ENCODE measurements at regions not wholly inside any gene's neighbourhood (a gene's known extent, or its start where the extent isn't known, plus 50 kb on each side); places are given as distances from the start of the nearest gene placed in this dataset.

DNA sequence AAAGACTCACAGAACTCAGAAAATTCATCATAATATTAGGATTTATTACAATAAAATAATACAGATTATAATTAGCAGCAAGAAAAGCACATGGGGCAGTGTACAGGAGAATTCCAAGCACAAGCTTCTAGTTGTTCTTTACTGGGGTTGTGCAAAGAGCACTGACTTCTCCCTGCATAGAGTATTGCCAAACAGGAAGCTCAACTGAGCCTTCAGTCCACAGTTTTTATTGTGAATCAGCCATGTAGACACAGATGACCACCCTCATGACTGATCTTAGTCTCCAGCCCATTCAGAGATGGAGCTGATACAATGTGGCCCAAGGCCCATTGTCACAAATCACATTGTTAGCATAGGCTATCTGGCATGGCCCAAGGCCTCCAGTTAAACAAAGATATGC is 798.9 kb downstream of the KCNA4 start:
- H3K27ac ChIP-seq (ENCODE audit: low read depth, low read length) = no peak overlapping the region
- TF ChIP-seq EZH2phosphoT487 (IDR thresholded peaks at IDR 0.05; ENCODE audit: borderline replicate concordance, low read length) (no peak), CTCF (IDR thresholded peaks at IDR 0.05; ENCODE audit: low read depth, low read length, poor library complexity, severe bottlenecking) (no peak)
- no peaks in the 10 kb centered on the region for H3K79me2 ChIP-seq (ENCODE audit: control insufficient read depth, low read length)
- no peak overlapping the region for H3K4me3 ChIP-seq (ENCODE audit: low read length)
- H3K27me3 ChIP-seq (ENCODE audit: control insufficient read depth, low read length) = no peaks in the 10 kb centered on the region
- no peaks in the 10 kb centered on the region for H3K9me3 ChIP-seq (ENCODE audit: control insufficient read depth, insufficient read depth, low read length)
- H3K9me2 ChIP-seq (replicated peaks; ENCODE audit: control insufficient read depth, low read length) = no peaks in the 10 kb centered on the region
- no peaks in the 10 kb centered on the region for H4K20me1 ChIP-seq (ENCODE audit: control insufficient read depth, insufficient read depth, low read depth, low read length)
- H3F3A ChIP-seq (ENCODE audit: control insufficient read depth, insufficient read depth) = no peaks in the 10 kb centered on the region
- no peaks in the 10 kb centered on the region for H3K36me3 ChIP-seq (ENCODE audit: control insufficient read depth, low read length)
- H3K4me2 ChIP-seq (ENCODE audit: low read length) = no peak overlapping the region
- no peaks in the 10 kb centered on the region for H3K4me1 ChIP-seq (ENCODE audit: control insufficient read depth, low read length)

DNA sequence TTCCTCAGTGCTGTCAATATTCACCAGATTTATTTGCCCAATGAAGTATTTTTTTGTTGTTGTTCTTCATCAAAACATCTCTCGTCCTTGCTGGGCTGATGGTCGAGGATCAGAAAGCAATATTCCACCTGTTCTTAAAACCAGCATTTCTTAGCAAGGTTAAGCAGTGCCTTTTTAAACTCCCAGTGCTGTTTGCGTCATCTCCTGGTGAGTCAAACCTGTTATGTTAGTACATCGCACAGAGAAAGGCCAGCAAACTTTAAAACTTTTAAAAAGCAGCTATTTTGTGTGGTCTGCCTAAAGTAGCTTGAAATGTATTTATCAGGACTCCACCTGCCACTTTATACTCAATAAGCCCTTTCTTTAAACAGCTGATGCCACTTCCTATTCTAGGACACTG is 802.0 kb downstream of the KCNA4 start:
- H3K27me3 ChIP-seq (ENCODE audit: control insufficient read depth, low read length) = no peaks in the 10 kb centered on the region
- H4K20me1 ChIP-seq (ENCODE audit: control insufficient read depth, insufficient read depth, low read depth, low read length) = no peaks in the 10 kb centered on the region
- no peaks in the 10 kb centered on the region for H3K79me2 ChIP-seq (ENCODE audit: control insufficient read depth, low read length)
- TF ChIP-seq EZH2phosphoT487 (IDR thresholded peaks at IDR 0.05; ENCODE audit: borderline replicate concordance, low read length) (no peak), CTCF (IDR thresholded peaks at IDR 0.05; ENCODE audit: low read depth, low read length, poor library complexity, severe bottlenecking) (no peak)
- H3K27ac ChIP-seq (ENCODE audit: low read depth, low read length) = no peak overlapping the region
- no peak overlapping the region for H3K4me3 ChIP-seq (ENCODE audit: low read length)
- H3F3A ChIP-seq (ENCODE audit: control insufficient read depth, insufficient read depth) = no peaks in the 10 kb centered on the region
- no peaks in the 10 kb centered on the region for H3K4me1 ChIP-seq (ENCODE audit: control insufficient read depth, low read length)
- no peaks in the 10 kb centered on the region for H3K9me2 ChIP-seq (replicated peaks; ENCODE audit: control insufficient read depth, low read length)
- no peak overlapping the region for H3K4me2 ChIP-seq (ENCODE audit: low read length)
- H3K9me3 ChIP-seq (ENCODE audit: control insufficient read depth, insufficient read depth, low read length) = no peaks in the 10 kb centered on the region
- no peaks in the 10 kb centered on the region for H3K36me3 ChIP-seq (ENCODE audit: control insufficient read depth, low read length)

GRCh38 chr11:29211202-29211601 is 805.6 kb downstream of the KCNA4 start:
- H3K4me3 ChIP-seq (ENCODE audit: low read length) = no peak overlapping the region
- no peak overlapping the region for H3K27ac ChIP-seq (ENCODE audit: low read depth, low read length)
- no peaks in the 10 kb centered on the region for H3F3A ChIP-seq (ENCODE audit: control insufficient read depth, insufficient read depth)
- no peaks in the 10 kb centered on the region for H3K9me2 ChIP-seq (replicated peaks; ENCODE audit: control insufficient read depth, low read length)
- H3K9me3 ChIP-seq (ENCODE audit: control insufficient read depth, insufficient read depth, low read length) = no peaks in the 10 kb centered on the region
- no peaks in the 10 kb centered on the region for H3K4me1 ChIP-seq (ENCODE audit: control insufficient read depth, low read length)
- no peak overlapping the region for H3K4me2 ChIP-seq (ENCODE audit: low read length)
- no peaks in the 10 kb centered on the region for H3K36me3 ChIP-seq (ENCODE audit: control insufficient read depth, low read length)
- no peaks in the 10 kb centered on the region for H3K27me3 ChIP-seq (ENCODE audit: control insufficient read depth, low read length)
- H4K20me1 ChIP-seq (ENCODE audit: control insufficient read depth, insufficient read depth, low read depth, low read length) = no peaks in the 10 kb centered on the region
- H3K79me2 ChIP-seq (ENCODE audit: control insufficient read depth, low read length) = no peaks in the 10 kb centered on the region
- TF ChIP-seq CTCF (IDR thresholded peaks at IDR 0.05; ENCODE audit: low read depth, low read length, poor library complexity, severe bottlenecking) (no peak), EZH2phosphoT487 (IDR thresholded peaks at IDR 0.05; ENCODE audit: borderline replicate concordance, low read length) (no peak)

GRCh38 chr11:29210426-29210825 is 806.4 kb downstream of the KCNA4 start:
- H3F3A ChIP-seq (ENCODE audit: control insufficient read depth, insufficient read depth) = no peaks in the 10 kb centered on the region
- H3K4me2 ChIP-seq (ENCODE audit: low read length) = no peak overlapping the region
- no peaks in the 10 kb centered on the region for H3K79me2 ChIP-seq (ENCODE audit: control insufficient read depth, low read length)
- no peaks in the 10 kb centered on the region for H3K27me3 ChIP-seq (ENCODE audit: control insufficient read depth, low read length)
- H3K4me3 ChIP-seq (ENCODE audit: low read length) = no peak overlapping the region
- H3K4me1 ChIP-seq (ENCODE audit: control insufficient read depth, low read length) = no peaks in the 10 kb centered on the region
- TF ChIP-seq EZH2phosphoT487 (IDR thresholded peaks at IDR 0.05; ENCODE audit: borderline replicate concordance, low read length) (no peak), CTCF (IDR thresholded peaks at IDR 0.05; ENCODE audit: low read depth, low read length, poor library complexity, severe bottlenecking) (no peak)
- no peaks in the 10 kb centered on the region for H3K9me3 ChIP-seq (ENCODE audit: control insufficient read depth, insufficient read depth, low read length)
- no peaks in the 10 kb centered on the region for H3K36me3 ChIP-seq (ENCODE audit: control insufficient read depth, low read length)
- no peaks in the 10 kb centered on the region for H3K9me2 ChIP-seq (replicated peaks; ENCODE audit: control insufficient read depth, low read length)
- H4K20me1 ChIP-seq (ENCODE audit: control insufficient read depth, insufficient read depth, low read depth, low read length) = no peaks in the 10 kb centered on the region
- no peak overlapping the region for H3K27ac ChIP-seq (ENCODE audit: low read depth, low read length)

Data from DOHH2 (cell line).